COLO668 (cell line): ENCODE measurements at regions not wholly inside any gene's neighbourhood (a gene's known extent, or its start where the extent isn't known, plus 50 kb on each side); places are given as distances from the start of the nearest gene placed in this dataset.
"Not testable (repeated sequence)": the region's sequence is repeated elsewhere in the genome, so short reads cannot be mapped to it uniquely, and the experiment has no call there.

Experiments used
- DNase-seq: peaks from one replicate; lab custom pipeline; 2025; ENCODE audit not compliant: unreplicated experiment; lab: John Stamatoyannopoulos, UW

- DNase-seq: no peak
Observed at GRCh38 chr7:1300206-1300605, 67.5 kb downstream of the UNCX start.

GRCh38 chr7:1300636-1301035 is 68.0 kb downstream of the UNCX start:
- no peak for DNase-seq

GRCh38 chr7:1301054-1301881 is 68.6 kb downstream of the UNCX start:
- DNase-seq: no peak

- no peak for DNase-seq
Observed at GRCh38 chr7:1301882-1302251, 69.2 kb downstream of the UNCX start.

- no peak for DNase-seq
Observed at GRCh38 chr7:1302936-1303335, 70.3 kb downstream of the UNCX start.

- not testable (repeated sequence) for DNase-seq
Observed at GRCh38 chr7:1304011-1304410, 71.3 kb downstream of the UNCX start.

- DNase-seq: no peak
Observed at GRCh38 chr7:1305873-1306272, 73.2 kb downstream of the UNCX start.

- no peak for DNase-seq
Observed at GRCh38 chr7:1307828-1308227, 75.2 kb downstream of the UNCX start.

- DNase-seq: no peak
Observed at GRCh38 chr7:1309290-1309689, 76.6 kb downstream of the UNCX start.

- DNase-seq: no peak
Observed at GRCh38 chr7:1309996-1310395, 77.3 kb downstream of the UNCX start.

- DNase-seq: no peak
Observed at GRCh38 chr7:1310936-1311335, 78.3 kb downstream of the UNCX start.

GRCh38 chr7:1311406-1312135 is 78.9 kb downstream of the UNCX start:
- DNase-seq: no peak

- DNase-seq: no peak
Observed at GRCh38 chr7:1312136-1313070, 79.7 kb downstream of the UNCX start.

- DNase-seq: no peak
Observed at GRCh38 chr7:1313613-1314012, 80.9 kb downstream of the UNCX start.

GRCh38 chr7:1314021-1314907 is 81.6 kb downstream of the UNCX start:
- DNase-seq: no peak

- no peak for DNase-seq
Observed at GRCh38 chr7:1314908-1315450, 82.3 kb downstream of the UNCX start.

- DNase-seq: no peak
Observed at GRCh38 chr7:1316086-1316485, 83.4 kb downstream of the UNCX start.

- DNase-seq: no peak
Observed at GRCh38 chr7:1317646-1318045, 85.0 kb downstream of the UNCX start.

- DNase-seq: no peak
Observed at GRCh38 chr7:1318051-1318450, 85.4 kb downstream of the UNCX start.

- no peak for DNase-seq
Observed at GRCh38 chr7:1318661-1319060, 86.0 kb downstream of the UNCX start.
